ENCODE measurements at regions not wholly inside any gene's neighbourhood (a gene's known extent, or its start where the extent isn't known, plus 50 kb on each side); places are given as distances from the start of the nearest gene placed in this dataset.

DNA sequence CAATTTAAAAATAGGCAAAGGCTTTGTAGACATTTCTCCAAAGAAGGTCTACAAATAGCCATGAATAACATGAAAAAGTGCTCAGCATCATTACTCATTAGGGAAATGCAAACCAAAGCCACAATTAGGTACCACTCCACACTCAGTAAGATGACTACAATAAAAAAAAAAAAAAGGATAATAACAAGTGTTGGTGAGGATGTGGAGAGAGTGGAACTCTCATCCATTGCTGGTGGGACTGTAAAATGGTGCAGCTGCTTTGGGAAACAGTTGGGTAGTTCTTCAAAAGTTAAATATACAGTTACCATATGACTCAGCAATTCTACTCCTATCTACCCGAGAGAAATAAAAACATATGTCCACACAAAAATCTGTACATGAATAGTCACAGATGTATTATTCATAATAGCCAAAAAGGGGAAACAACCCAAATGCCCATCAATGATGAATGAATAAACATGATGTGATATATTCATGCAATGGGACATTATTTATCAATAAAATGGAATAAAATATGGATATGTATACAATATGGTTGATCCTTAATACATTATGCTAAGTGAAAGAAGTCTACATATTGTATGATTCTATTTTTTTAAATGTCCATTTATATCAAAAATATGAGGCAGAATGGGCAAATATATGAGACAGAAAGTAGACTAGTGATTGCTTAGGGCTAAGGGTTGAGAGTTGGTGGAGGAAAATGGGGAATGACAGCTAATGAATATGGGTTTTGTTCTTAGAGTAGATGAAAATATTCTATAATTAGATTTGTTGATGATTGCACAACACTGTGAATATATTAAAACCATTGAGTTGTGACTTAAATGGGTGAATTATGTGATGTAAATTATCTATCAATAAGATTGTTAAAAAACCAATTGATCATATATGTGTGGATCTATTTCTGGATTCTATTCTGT lies 66.1 kb upstream of the SMAD3 start:
- no TSS peak for BruUV-seq (replicated peaks)
- RAD21 ChIA-PET (ENCODE audit: low non-redundant PET in 1 of 2, low total read pairs in 2 of 2, uncharacterized antibody in 2 of 2, unreplicated experiment in 2 of 2), result no interaction called here
- Histone ChIP-seq H3K9me2 (ENCODE audit: insufficient read depth) (no peaks in the 10 kb centered on the region), H3K4me2 (ENCODE audit: low read length) (no peak overlapping the region), H3K9me3 (ENCODE audit: control insufficient read depth in 1 of 2, insufficient read depth in 1 of 2, low read depth in 1 of 2, low read length in 2 of 2) (no peaks in the 10 kb centered on the region), H3K27me3 (ENCODE audit: insufficient read depth, low read length) (no peaks in the 10 kb centered on the region), H3K79me2 (ENCODE audit: insufficient read depth, low read length) (no peaks in the 10 kb centered on the region), H3K27ac (ENCODE audit: low read depth, low read length) (no peak overlapping the region), H2AFZ (ENCODE audit: low read depth, low read length, poor library complexity, severe bottlenecking) (no peak overlapping the region), H4K20me1 (ENCODE audit: insufficient read depth) (no peaks in the 10 kb centered on the region), H3K4me3 (replicated peaks in 1 of 2; ENCODE audit: low read depth in 1 of 2, low read length in 2 of 2) (no peak overlapping the region), H3K9ac (ENCODE audit: low read length) (no peak overlapping the region), H3K4me1 (ENCODE audit: control insufficient read depth in 1 of 2, insufficient read depth in 2 of 2, low read length in 2 of 2) (peaks cover 14 to 34% of the 10 kb centered on the region in 2 experiments), H3K36me3 (ENCODE audit: control insufficient read depth in 1 of 2, insufficient read depth in 2 of 2, low read length in 2 of 2) (no peaks in the 10 kb centered on the region)
- intact Hi-C loops (cut with micrococcal nuclease), result no loop called here
- TF ChIP-seq YY1 (IDR thresholded peaks at IDR 0.05; ENCODE audit: extremely low read depth, insufficient replicate concordance, low read depth, low read length) (no peak), POLR2A (IDR thresholded peaks at IDR 0.05; ENCODE audit: borderline replicate concordance, extremely low read depth, insufficient read depth, insufficient read length) (no peak), EZH2phosphoT487 (IDR thresholded peaks at IDR 0.05; ENCODE audit: borderline replicate concordance) (no peak), EGR1 (IDR thresholded peaks at IDR 0.05; ENCODE audit: low read depth) (no peak)
- TF ChIP-seq, protein P1, sequence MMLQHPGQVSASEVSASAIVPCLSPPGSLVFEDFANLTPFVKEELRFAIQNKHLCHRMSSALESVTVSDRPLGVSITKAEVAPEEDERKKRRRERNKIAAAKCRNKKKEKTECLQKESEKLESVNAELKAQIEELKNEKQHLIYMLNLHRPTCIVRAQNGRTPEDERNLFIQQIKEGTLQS (IDR thresholded peaks at IDR 0.05), result no peak
- DNase-seq (ENCODE audit: low read depth, low spot score), result no peak
- CTCF ChIA-PET, result no interaction called here
- POLR2A ChIA-PET, result no interaction called here
- no peak for ATAC-seq

DNA sequence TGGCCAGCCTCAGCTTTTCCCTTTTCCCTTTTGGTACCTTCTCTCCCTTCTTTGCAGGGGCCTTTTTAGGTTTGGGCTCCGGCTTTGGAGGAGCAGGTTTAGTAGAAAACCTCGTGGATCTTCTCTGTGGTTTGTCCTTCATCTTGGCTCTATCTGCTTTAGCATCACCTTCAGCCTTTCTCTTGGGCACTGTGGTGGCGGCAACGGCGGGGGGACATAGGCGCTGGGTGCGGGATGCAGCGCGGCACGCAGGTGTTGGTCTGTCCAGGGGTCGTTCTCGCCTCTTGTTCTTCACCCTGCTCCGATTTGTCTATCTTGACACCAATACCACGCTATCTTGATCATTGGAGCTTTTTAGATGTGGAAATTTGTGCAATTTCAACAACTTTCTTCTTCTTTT lies 64.5 kb upstream of the SMAD3 start:
- H2AFZ ChIP-seq (ENCODE audit: low read depth, low read length, poor library complexity, severe bottlenecking), result peak overlapping the region; percentile 22
- BruUV-seq (replicated peaks), result no TSS peak
- no peak for ATAC-seq
- H3K27me3 ChIP-seq (ENCODE audit: insufficient read depth, low read length), result no peaks in the 10 kb centered on the region
- H3K4me2 ChIP-seq (ENCODE audit: low read length), result no peak overlapping the region
- no peaks in the 10 kb centered on the region for H3K36me3 ChIP-seq (ENCODE audit: control insufficient read depth in 1 of 2, insufficient read depth in 2 of 2, low read length in 2 of 2)
- no peaks in the 10 kb centered on the region for H3K9me3 ChIP-seq (ENCODE audit: control insufficient read depth in 1 of 2, insufficient read depth in 1 of 2, low read depth in 1 of 2, low read length in 2 of 2)
- intact Hi-C loops (cut with micrococcal nuclease), result no loop called here
- H3K27ac ChIP-seq (ENCODE audit: low read depth, low read length), result no peak overlapping the region
- POLR2A ChIA-PET, result no interaction called here
- no peaks in the 10 kb centered on the region for H3K79me2 ChIP-seq (ENCODE audit: insufficient read depth, low read length)
- CTCF ChIA-PET, result no interaction called here
- RAD21 ChIA-PET (ENCODE audit: low non-redundant PET in 1 of 2, low total read pairs in 2 of 2, uncharacterized antibody in 2 of 2, unreplicated experiment in 2 of 2), result no interaction called here
- H4K20me1 ChIP-seq (ENCODE audit: insufficient read depth), result no peaks in the 10 kb centered on the region
- H3K9me2 ChIP-seq (ENCODE audit: insufficient read depth), result no peaks in the 10 kb centered on the region
- H3K4me3 ChIP-seq (replicated peaks in 1 of 2; ENCODE audit: low read depth in 1 of 2, low read length in 2 of 2), result no peak overlapping the region
- H3K9ac ChIP-seq (ENCODE audit: low read length), result no peak overlapping the region
- H3K4me1 ChIP-seq (ENCODE audit: control insufficient read depth in 1 of 2, insufficient read depth in 2 of 2, low read length in 2 of 2), result peaks cover 14 to 29% of the 10 kb centered on the region in 2 experiments
- no peak for DNase-seq (ENCODE audit: low read depth, low spot score)
- no peak for TF ChIP-seq JUND (IDR thresholded peaks at IDR 0.05)
- TF ChIP-seq TCF7L2 (IDR thresholded peaks at IDR 0.05; ENCODE audit: borderline replicate concordance, extremely low read depth, insufficient read depth, insufficient read length), result no peak
- no peak for TF ChIP-seq FOSL1 (IDR thresholded peaks at IDR 0.05; ENCODE audit: low read depth)
- TF ChIP-seq POLR2AphosphoS5 (IDR thresholded peaks at IDR 0.05; ENCODE audit: low read depth, low read length), result no peak
- TF ChIP-seq YY1 (IDR thresholded peaks at IDR 0.05; ENCODE audit: extremely low read depth, insufficient replicate concordance, low read depth, low read length), result no peak
- TF ChIP-seq CBX3 (IDR thresholded peaks at IDR 0.05; ENCODE audit: low read depth), result no peak
- no peak for TF ChIP-seq EGR1 (IDR thresholded peaks at IDR 0.05; ENCODE audit: low read depth)
- TF ChIP-seq CEBPB (IDR thresholded peaks at IDR 0.05; ENCODE audit: low read depth), result no peak
- TF ChIP-seq EZH2phosphoT487 (IDR thresholded peaks at IDR 0.05; ENCODE audit: borderline replicate concordance), result no peak
- no peak for TF ChIP-seq ELF1 (IDR thresholded peaks at IDR 0.05; ENCODE audit: borderline replicate concordance, low read depth)
- no peak for TF ChIP-seq SP1 (IDR thresholded peaks at IDR 0.05; ENCODE audit: low read depth)
- TF ChIP-seq, protein P2, sequence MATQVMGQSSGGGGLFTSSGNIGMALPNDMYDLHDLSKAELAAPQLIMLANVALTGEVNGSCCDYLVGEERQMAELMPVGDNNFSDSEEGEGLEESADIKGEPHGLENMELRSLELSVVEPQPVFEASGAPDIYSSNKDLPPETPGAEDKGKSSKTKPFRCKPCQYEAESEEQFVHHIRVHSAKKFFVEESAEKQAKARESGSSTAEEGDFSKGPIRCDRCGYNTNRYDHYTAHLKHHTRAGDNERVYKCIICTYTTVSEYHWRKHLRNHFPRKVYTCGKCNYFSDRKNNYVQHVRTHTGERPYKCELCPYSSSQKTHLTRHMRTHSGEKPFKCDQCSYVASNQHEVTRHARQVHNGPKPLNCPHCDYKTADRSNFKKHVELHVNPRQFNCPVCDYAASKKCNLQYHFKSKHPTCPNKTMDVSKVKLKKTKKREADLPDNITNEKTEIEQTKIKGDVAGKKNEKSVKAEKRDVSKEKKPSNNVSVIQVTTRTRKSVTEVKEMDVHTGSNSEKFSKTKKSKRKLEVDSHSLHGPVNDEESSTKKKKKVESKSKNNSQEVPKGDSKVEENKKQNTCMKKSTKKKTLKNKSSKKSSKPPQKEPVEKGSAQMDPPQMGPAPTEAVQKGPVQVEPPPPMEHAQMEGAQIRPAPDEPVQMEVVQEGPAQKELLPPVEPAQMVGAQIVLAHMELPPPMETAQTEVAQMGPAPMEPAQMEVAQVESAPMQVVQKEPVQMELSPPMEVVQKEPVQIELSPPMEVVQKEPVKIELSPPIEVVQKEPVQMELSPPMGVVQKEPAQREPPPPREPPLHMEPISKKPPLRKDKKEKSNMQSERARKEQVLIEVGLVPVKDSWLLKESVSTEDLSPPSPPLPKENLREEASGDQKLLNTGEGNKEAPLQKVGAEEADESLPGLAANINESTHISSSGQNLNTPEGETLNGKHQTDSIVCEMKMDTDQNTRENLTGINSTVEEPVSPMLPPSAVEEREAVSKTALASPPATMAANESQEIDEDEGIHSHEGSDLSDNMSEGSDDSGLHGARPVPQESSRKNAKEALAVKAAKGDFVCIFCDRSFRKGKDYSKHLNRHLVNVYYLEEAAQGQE (IDR thresholded peaks at IDR 0.05; ENCODE audit: low read depth), result no peak
- no peak for TF ChIP-seq EZH2 (IDR thresholded peaks at IDR 0.05)
- no peak for TF ChIP-seq RAD21 (IDR thresholded peaks at IDR 0.05; ENCODE audit: low read depth)
- TF ChIP-seq, protein P1 (IDR thresholded peaks at IDR 0.05), result no peak
